HCT116 (cell line): ENCODE measurements at regions not wholly inside any gene's neighbourhood (a gene's known extent, or its start where the extent isn't known, plus 50 kb on each side); places are given as distances from the start of the nearest gene placed in this dataset.

Experiments used
- ATF3 ChIP-seq: IDR thresholded peaks from 2 replicates; pipeline ENCODE4 v1.6.1; 2012
- CBX3 ChIP-seq: IDR thresholded peaks from 2 replicates; pipeline ENCODE4 v1.6.1; 2012; ENCODE audit warnings: low read depth
- CEBPB ChIP-seq: IDR thresholded peaks from 2 replicates; pipeline ENCODE4 v1.6.1; 2012; ENCODE audit warnings: low read depth
- CTCF ChIP-seq, 3 experiments: fragments of 200-600 bp in 1 of 3; sonication (generic) in 1 of 3; IDR thresholded peaks in 2 of 3; conservative IDR thresholded peaks in 1 of 3; 2 replicates each; pipeline ENCODE4 v1.5.1; 2012 to 2017; ENCODE audit warnings: low read depth in 2 of 3, low read length in 2 of 3, antibody characterized with exemption in 1 of 3, borderline replicate concordance in 1 of 3, control low read depth in 1 of 3, mild to moderate bottlenecking in 1 of 3, mixed read lengths in 1 of 3, mixed run types in 1 of 3, moderate library complexity in 1 of 3; ENCODE audit not compliant: insufficient read depth in 1 of 3
- EZH2 ChIP-seq: fragments of 200-600 bp; sonication (generic); IDR thresholded peaks from 2 replicates; pipeline ENCODE4 v1.6.1; 2017; ENCODE audit warnings: antibody characterized with exemption, mixed run types
- MAX ChIP-seq: IDR thresholded peaks from 2 replicates; pipeline ENCODE4 v1.6.1; 2012
- POLR2A ChIP-seq: IDR thresholded peaks from 2 replicates; pipeline ENCODE4 v1.7.0; 2011; ENCODE audit warnings: borderline replicate concordance; ENCODE audit not compliant: insufficient read depth, insufficient read length; ENCODE audit errors: extremely low read depth
- POLR2AphosphoS5 ChIP-seq: IDR thresholded peaks from 2 replicates; pipeline ENCODE4 v1.6.1; 2011; ENCODE audit warnings: mild to moderate bottlenecking, low read depth, low read length, moderate library complexity
- TF ChIP-seq, protein P1 (sequence below): IDR thresholded peaks from 2 replicates; pipeline ENCODE4 v1.6.1; 2012; ENCODE audit warnings: low read depth

DNA sequence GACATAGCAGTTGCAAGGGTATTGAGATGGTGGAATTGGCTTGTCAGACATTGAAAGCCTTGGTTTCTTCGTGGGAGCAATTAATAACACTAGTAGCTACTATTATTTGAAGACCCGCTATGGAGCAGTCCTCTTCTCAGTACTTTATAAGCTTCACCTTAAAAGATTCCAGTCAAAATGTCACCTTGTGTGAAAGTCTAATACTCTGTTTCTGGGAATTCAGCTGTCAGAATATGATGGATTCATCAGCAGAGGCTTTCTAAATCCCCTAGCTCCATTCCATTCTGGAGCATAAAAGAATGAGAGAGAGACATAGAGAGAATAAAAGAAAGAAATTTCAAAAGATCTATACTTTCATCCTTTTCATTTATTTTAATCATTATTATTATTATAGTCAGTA, 375.9 kb upstream of the ADGRL2 start:
- TF ChIP-seq POLR2A = no peak
- no peak for TF ChIP-seq CTCF (IDR thresholded peaks at IDR 0.05 in 2 of 3, conservative IDR thresholded peaks at IDR 0.05 in 1 of 3; ENCODE audit: borderline replicate concordance in 1 of 3, insufficient read depth in 1 of 3, low read depth in 2 of 3, low read length in 2 of 3)
- no peak for TF ChIP-seq MAX
- no peak for TF ChIP-seq CEBPB
- no peak for TF ChIP-seq POLR2AphosphoS5
- TF ChIP-seq EZH2 = no peak
- TF ChIP-seq ATF3 = no peak
- no peak for TF ChIP-seq CBX3
- TF ChIP-seq, protein P1, sequence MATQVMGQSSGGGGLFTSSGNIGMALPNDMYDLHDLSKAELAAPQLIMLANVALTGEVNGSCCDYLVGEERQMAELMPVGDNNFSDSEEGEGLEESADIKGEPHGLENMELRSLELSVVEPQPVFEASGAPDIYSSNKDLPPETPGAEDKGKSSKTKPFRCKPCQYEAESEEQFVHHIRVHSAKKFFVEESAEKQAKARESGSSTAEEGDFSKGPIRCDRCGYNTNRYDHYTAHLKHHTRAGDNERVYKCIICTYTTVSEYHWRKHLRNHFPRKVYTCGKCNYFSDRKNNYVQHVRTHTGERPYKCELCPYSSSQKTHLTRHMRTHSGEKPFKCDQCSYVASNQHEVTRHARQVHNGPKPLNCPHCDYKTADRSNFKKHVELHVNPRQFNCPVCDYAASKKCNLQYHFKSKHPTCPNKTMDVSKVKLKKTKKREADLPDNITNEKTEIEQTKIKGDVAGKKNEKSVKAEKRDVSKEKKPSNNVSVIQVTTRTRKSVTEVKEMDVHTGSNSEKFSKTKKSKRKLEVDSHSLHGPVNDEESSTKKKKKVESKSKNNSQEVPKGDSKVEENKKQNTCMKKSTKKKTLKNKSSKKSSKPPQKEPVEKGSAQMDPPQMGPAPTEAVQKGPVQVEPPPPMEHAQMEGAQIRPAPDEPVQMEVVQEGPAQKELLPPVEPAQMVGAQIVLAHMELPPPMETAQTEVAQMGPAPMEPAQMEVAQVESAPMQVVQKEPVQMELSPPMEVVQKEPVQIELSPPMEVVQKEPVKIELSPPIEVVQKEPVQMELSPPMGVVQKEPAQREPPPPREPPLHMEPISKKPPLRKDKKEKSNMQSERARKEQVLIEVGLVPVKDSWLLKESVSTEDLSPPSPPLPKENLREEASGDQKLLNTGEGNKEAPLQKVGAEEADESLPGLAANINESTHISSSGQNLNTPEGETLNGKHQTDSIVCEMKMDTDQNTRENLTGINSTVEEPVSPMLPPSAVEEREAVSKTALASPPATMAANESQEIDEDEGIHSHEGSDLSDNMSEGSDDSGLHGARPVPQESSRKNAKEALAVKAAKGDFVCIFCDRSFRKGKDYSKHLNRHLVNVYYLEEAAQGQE = no peak
